PC-3 (cell line): ENCODE measurements at regions not wholly inside any gene's neighbourhood (a gene's known extent, or its start where the extent isn't known, plus 50 kb on each side); places are given as distances from the start of the nearest gene placed in this dataset.

ENCODE experiments used
- EZH2 ChIP-seq: fragments of 300-600 bp; sonication (generic); IDR thresholded peaks from one replicate; pipeline ENCODE4 v1.6.1; 2017; ENCODE audit warnings: antibody characterized with exemption, mild to moderate bottlenecking, low read length; ENCODE audit not compliant: unreplicated experiment
- EZH2phosphoT487 ChIP-seq: fragments of 300-600 bp; sonication (generic); IDR thresholded peaks from 2 replicates; pipeline ENCODE4 v1.6.1; 2018; ENCODE audit warnings: mild to moderate bottlenecking, antibody characterized with exemption, low read length, borderline replicate concordance
- TF ChIP-seq, protein P1 (sequence below): fragments of 300-600 bp; sonication (generic); conservative IDR thresholded peaks from 2 replicates; pipeline ENCODE4 v1.5.1; 2017; ENCODE audit warnings: antibody characterized with exemption, low read depth, mild to moderate bottlenecking, low read length

DNA sequence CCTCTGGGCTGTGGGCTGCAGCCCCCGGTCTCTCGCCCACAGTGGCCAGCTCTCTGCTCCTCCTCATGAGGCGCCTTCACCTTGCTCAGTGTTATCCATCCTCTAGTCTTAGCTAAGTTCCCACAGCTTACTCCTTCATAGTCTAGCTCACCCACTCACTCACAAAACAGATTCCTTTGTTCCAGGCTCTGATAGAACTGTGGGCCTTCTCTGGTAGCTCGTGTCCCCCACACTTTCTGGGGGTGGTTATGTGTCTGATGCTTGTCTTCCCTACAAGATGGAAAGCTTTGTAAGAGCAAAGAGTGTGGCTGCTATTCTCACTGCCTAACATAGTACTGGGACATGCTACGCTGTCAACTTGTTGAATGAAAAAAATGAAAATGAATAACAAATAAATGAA, 135.8 kb downstream of the EN1 start:
- TF ChIP-seq, protein P1, sequence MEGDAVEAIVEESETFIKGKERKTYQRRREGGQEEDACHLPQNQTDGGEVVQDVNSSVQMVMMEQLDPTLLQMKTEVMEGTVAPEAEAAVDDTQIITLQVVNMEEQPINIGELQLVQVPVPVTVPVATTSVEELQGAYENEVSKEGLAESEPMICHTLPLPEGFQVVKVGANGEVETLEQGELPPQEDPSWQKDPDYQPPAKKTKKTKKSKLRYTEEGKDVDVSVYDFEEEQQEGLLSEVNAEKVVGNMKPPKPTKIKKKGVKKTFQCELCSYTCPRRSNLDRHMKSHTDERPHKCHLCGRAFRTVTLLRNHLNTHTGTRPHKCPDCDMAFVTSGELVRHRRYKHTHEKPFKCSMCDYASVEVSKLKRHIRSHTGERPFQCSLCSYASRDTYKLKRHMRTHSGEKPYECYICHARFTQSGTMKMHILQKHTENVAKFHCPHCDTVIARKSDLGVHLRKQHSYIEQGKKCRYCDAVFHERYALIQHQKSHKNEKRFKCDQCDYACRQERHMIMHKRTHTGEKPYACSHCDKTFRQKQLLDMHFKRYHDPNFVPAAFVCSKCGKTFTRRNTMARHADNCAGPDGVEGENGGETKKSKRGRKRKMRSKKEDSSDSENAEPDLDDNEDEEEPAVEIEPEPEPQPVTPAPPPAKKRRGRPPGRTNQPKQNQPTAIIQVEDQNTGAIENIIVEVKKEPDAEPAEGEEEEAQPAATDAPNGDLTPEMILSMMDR, result no peak
- TF ChIP-seq EZH2, result no peak
- TF ChIP-seq EZH2phosphoT487, result no peak
